ENCODE measurements at regions not wholly inside any gene's neighbourhood (a gene's known extent, or its start where the extent isn't known, plus 50 kb on each side); places are given as distances from the start of the nearest gene placed in this dataset.

DNA sequence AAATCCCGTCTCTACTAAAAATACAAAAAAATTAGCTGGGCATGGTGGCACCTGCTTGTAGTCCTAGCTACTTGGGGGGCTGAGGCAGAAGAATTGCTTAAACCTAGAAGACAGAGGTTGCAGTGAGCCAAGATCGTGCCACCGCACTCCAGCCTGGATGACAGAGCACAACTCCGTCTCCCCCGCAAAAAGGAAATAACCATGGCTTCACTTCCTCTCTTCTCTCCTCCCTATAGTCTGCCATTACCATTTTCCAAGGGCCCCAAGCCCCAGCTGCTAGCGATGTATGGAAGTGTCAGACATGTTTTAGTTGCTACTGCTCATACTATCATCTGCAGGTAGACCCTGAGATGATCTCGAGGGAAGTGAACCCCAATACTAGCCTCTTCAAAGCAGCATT, 177.3 kb upstream of the FAM9B start:
- no peaks in the 10 kb centered on the region for H3K9me3 Mint-ChIP-seq
- ATAC-seq (ENCODE audit: low read depth) (no peak), DNase-seq (no peak)
- H3K4me3 Mint-ChIP-seq: no peak overlapping the region
- H3K27me3 Mint-ChIP-seq: peaks cover 2% of the 10 kb centered on the region
- H3K36me3 Mint-ChIP-seq (ENCODE audit: low read depth): no peaks in the 10 kb centered on the region
- TF ChIP-seq, protein P1, sequence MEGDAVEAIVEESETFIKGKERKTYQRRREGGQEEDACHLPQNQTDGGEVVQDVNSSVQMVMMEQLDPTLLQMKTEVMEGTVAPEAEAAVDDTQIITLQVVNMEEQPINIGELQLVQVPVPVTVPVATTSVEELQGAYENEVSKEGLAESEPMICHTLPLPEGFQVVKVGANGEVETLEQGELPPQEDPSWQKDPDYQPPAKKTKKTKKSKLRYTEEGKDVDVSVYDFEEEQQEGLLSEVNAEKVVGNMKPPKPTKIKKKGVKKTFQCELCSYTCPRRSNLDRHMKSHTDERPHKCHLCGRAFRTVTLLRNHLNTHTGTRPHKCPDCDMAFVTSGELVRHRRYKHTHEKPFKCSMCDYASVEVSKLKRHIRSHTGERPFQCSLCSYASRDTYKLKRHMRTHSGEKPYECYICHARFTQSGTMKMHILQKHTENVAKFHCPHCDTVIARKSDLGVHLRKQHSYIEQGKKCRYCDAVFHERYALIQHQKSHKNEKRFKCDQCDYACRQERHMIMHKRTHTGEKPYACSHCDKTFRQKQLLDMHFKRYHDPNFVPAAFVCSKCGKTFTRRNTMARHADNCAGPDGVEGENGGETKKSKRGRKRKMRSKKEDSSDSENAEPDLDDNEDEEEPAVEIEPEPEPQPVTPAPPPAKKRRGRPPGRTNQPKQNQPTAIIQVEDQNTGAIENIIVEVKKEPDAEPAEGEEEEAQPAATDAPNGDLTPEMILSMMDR (IDR thresholded peaks at IDR 0.05): no peak
- H3K4me1 Mint-ChIP-seq: no peaks in the 10 kb centered on the region
- ChIA-PET CTCF (no interaction called here), POLR2A (no interaction called here)
- intact Hi-C loops (cut with micrococcal nuclease): no loop called here
- no peak overlapping the region for H3K27ac Mint-ChIP-seq

DNA sequence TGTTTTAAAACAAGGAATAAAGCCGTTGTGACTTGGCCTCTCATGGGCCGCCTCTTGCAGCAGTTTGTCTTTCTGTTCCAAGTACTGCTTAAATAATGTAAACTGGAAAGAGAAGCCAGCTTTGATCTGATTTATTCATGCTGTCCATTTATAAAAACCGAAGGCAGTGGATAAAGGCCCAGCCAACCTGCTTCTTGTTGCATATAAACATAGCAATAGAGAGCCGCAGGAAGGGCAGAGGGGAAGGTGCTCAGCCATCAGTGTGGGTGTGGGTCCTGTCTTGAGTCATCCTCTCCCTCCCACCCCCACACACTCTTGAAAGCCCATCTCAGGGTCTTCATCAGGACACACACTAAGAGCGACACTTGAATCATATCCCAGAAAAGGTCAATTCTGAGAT, 187.9 kb upstream of the FAM9B start:
- H3K36me3 Mint-ChIP-seq (ENCODE audit: low read depth): no peaks in the 10 kb centered on the region
- intact Hi-C loops (cut with micrococcal nuclease): no loop called here
- ATAC-seq (ENCODE audit: low read depth): no peak
- no peaks in the 10 kb centered on the region for H3K4me1 Mint-ChIP-seq
- TF ChIP-seq, protein P1 (IDR thresholded peaks at IDR 0.05): no peak
- POLR2A ChIA-PET: no interaction called here
- H3K27me3 Mint-ChIP-seq: no peaks in the 10 kb centered on the region
- no peak for DNase-seq
- H3K4me3 Mint-ChIP-seq: no peak overlapping the region
- no peaks in the 10 kb centered on the region for H3K9me3 Mint-ChIP-seq
- CTCF ChIA-PET: no interaction called here
- H3K27ac Mint-ChIP-seq: no peak overlapping the region

DNA sequence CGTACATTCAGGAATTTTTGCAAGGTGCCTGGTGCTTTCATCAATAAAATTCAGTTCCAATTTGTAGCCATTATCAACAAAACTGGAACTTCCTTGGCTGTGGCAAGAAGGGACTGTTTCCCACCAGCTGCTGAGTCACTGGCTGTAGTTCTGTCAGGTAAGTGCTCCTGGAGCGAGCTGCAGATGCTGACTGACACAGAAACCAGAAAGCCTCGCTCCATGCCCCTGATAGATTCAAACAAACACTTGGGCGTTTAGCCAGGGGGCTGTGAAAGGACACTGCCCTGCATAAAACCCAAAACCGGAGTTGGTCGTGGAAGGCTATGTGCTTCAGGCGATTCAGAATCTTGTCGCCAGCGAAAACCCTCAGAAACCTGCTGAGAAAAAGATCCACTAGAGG, 188.4 kb upstream of the FAM9B start:
- CTCF ChIA-PET: no interaction called here
- no peaks in the 10 kb centered on the region for H3K27me3 Mint-ChIP-seq
- POLR2A ChIA-PET: no interaction called here
- no peak overlapping the region for H3K4me3 Mint-ChIP-seq
- intact Hi-C loops (cut with micrococcal nuclease): no loop called here
- ATAC-seq (ENCODE audit: low read depth) (no peak), DNase-seq (no peak)
- no peaks in the 10 kb centered on the region for H3K36me3 Mint-ChIP-seq (ENCODE audit: low read depth)
- no peak overlapping the region for H3K27ac Mint-ChIP-seq
- H3K4me1 Mint-ChIP-seq: no peaks in the 10 kb centered on the region
- no peaks in the 10 kb centered on the region for H3K9me3 Mint-ChIP-seq
- TF ChIP-seq, protein P1 (IDR thresholded peaks at IDR 0.05): no peak

DNA sequence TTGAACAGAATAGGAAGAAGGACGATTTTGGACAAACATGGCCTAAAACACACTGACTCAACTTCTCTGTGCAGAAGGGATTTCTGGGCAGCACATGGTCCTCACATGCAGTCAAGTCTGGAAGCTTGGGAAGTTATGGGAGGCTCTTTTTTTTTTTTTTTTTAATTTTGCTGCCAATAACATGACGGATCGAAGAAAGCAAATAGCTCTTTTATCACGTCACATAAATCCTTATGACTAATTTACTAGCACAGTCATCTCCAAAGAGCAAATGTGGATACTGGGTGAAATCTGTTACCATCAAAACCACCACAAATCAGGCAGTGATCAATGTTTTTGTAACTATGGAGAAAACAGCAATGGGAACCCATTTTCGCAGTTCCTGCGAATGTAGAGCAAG, 193.3 kb upstream of the FAM9B start:
- Mint-ChIP-seq H3K9me3 (no peaks in the 10 kb centered on the region), H3K4me3 (no peak overlapping the region), H3K4me1 (no peaks in the 10 kb centered on the region), H3K27ac (no peak overlapping the region), H3K27me3 (no peaks in the 10 kb centered on the region), H3K36me3 (ENCODE audit: low read depth) (no peaks in the 10 kb centered on the region)
- DNase-seq (no peak), ATAC-seq (ENCODE audit: low read depth) (no peak)
- TF ChIP-seq, protein P1 (IDR thresholded peaks at IDR 0.05): no peak
- intact Hi-C loops (cut with micrococcal nuclease): no loop called here
- ChIA-PET CTCF (no interaction called here), POLR2A (no interaction called here)

DNA sequence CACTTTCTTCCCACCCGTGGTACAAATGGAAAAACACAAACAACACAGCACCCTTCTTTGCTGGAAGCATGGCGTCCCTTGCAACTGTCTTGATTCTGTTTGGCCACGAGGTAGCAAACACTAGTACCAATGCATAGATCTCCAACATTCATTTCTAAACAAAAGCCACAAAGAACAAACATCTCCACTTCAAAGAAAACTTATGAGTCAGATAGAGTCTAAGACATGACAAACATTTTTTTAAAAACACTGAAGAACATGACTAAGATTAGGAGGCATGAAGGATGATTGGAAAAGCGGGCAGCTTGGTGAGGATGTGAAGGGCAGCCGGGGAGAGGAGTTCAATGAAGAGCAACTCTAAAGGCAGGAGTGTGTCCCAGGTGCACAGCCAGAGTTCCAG, 197.6 kb upstream of the FAM9B start:
- Mint-ChIP-seq H3K27ac (no peak overlapping the region), H3K4me3 (no peak overlapping the region), H3K27me3 (no peaks in the 10 kb centered on the region), H3K9me3 (no peaks in the 10 kb centered on the region), H3K4me1 (no peaks in the 10 kb centered on the region), H3K36me3 (ENCODE audit: low read depth) (no peaks in the 10 kb centered on the region)
- intact Hi-C loops (cut with micrococcal nuclease): no loop called here
- DNase-seq (no peak), ATAC-seq (ENCODE audit: low read depth) (no peak)
- TF ChIP-seq, protein P1 (IDR thresholded peaks at IDR 0.05): no peak
- ChIA-PET POLR2A (no interaction called here), CTCF (no interaction called here)

Measured in activated B cell treated with CpG ODN at 0.5 μM for 24 hours (primary cell).